Tongue (tissue), 1 donor: ENCODE measurements at regions not wholly inside any gene's neighbourhood (a gene's known extent, or its start where the extent isn't known, plus 50 kb on each side); places are given as distances from the start of the nearest gene placed in this dataset.

Experiments
- DNase-seq: peaks from one replicate; pipeline ENCODE4 v3.0.0-alpha.2; 2015

- no peak for DNase-seq
Observed at GRCh38 chr2:105593221-105593967, 151.3 kb upstream of the NCK2 start.

GRCh38 chr2:105592288-105592687 lies 152.4 kb upstream of the NCK2 start:
- DNase-seq = no peak

- DNase-seq = no peak
Observed at GRCh38 chr2:105590780-105591660, 153.7 kb upstream of the NCK2 start.

GRCh38 chr2:105588581-105588980 lies 156.1 kb upstream of the NCK2 start:
- no peak for DNase-seq

- no peak for DNase-seq
Observed at GRCh38 chr2:105587637-105588036, 157.1 kb upstream of the NCK2 start.

GRCh38 chr2:105584435-105585010 lies 160.2 kb upstream of the NCK2 start:
- no peak for DNase-seq

- DNase-seq = peak; percentile 39
Observed at GRCh38 chr2:105582952-105583660, 161.6 kb upstream of the NCK2 start.

GRCh38 chr2:105581555-105581944 lies 163.2 kb upstream of the NCK2 start:
- no peak for DNase-seq

GRCh38 chr2:105580870-105581554 lies 163.7 kb upstream of the NCK2 start:
- no peak for DNase-seq

GRCh38 chr2:105580216-105580615 lies 164.5 kb upstream of the NCK2 start:
- no peak for DNase-seq

GRCh38 chr2:105578166-105578565 lies 166.5 kb upstream of the NCK2 start:
- no peak for DNase-seq

GRCh38 chr2:105577762-105578161 lies 166.9 kb upstream of the NCK2 start:
- DNase-seq = no peak

- DNase-seq = peak; percentile 76
Observed at GRCh38 chr2:105576440-105577241, 168.1 kb upstream of the NCK2 start.

- DNase-seq = no peak
Observed at GRCh38 chr2:105576050-105576439, 168.7 kb upstream of the NCK2 start.

- DNase-seq = no peak
Observed at GRCh38 chr2:105575499-105576025, 169.2 kb upstream of the NCK2 start.

- DNase-seq = no peak
Observed at GRCh38 chr2:105574796-105575344, 169.8 kb upstream of the NCK2 start.

GRCh38 chr2:105573910-105574655 lies 170.6 kb upstream of the NCK2 start:
- DNase-seq = no peak

GRCh38 chr2:105573490-105573889 lies 171.2 kb upstream of the NCK2 start:
- DNase-seq = no peak

GRCh38 chr2:105571445-105571987 lies 172.7 kb upstream of the FHL2 start:
- no peak for DNase-seq
